ENCODE measurements at regions not wholly inside any gene's neighbourhood (a gene's known extent, or its start where the extent isn't known, plus 50 kb on each side); places are given as distances from the start of the nearest gene placed in this dataset.

- TF ChIP-seq CTCF (IDR thresholded peaks at IDR 0.05) (no peak), POLR2AphosphoS5 (IDR thresholded peaks at IDR 0.05) (no peak), POLR2A (IDR thresholded peaks at IDR 0.05) (no peak)
Observed at GRCh38 chr3:113105093-113105449, 106.3 kb upstream of the BOC start.

All from upper lobe of left lung (tissue), 4 donors.